ENCODE measurements at regions not wholly inside any gene's neighbourhood (a gene's known extent, or its start where the extent isn't known, plus 50 kb on each side); places are given as distances from the start of the nearest gene placed in this dataset.
A peak's percentile ranks its signal among the peaks of the same experiment; 100 is the strongest.
"Not testable (repeated sequence)": the region's sequence is repeated elsewhere in the genome, so short reads cannot be mapped to it uniquely, and the experiment has no call there.

- no peaks in the 10 kb centered on the region for H3K9me2 ChIP-seq (replicated peaks; ENCODE audit: insufficient read depth, low read length)
- TF ChIP-seq, protein P1, sequence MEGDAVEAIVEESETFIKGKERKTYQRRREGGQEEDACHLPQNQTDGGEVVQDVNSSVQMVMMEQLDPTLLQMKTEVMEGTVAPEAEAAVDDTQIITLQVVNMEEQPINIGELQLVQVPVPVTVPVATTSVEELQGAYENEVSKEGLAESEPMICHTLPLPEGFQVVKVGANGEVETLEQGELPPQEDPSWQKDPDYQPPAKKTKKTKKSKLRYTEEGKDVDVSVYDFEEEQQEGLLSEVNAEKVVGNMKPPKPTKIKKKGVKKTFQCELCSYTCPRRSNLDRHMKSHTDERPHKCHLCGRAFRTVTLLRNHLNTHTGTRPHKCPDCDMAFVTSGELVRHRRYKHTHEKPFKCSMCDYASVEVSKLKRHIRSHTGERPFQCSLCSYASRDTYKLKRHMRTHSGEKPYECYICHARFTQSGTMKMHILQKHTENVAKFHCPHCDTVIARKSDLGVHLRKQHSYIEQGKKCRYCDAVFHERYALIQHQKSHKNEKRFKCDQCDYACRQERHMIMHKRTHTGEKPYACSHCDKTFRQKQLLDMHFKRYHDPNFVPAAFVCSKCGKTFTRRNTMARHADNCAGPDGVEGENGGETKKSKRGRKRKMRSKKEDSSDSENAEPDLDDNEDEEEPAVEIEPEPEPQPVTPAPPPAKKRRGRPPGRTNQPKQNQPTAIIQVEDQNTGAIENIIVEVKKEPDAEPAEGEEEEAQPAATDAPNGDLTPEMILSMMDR (IDR thresholded peaks at IDR 0.05; ENCODE audit: low read length): no peak
- TF ChIP-seq EZH2 (optimal IDR thresholded peaks at IDR 0.05; ENCODE audit: low read depth, low read length) (no peak), EZH2phosphoT487 (IDR thresholded peaks at IDR 0.05; ENCODE audit: low read length) (no peak)
- H3K4me3 ChIP-seq (ENCODE audit: low read length): no peak overlapping the region
- H3K9ac ChIP-seq (ENCODE audit: low read length): no peak overlapping the region
- H3K27me3 ChIP-seq (replicated peaks; ENCODE audit: insufficient read depth, low read length): no peaks in the 10 kb centered on the region
- DNase-seq: no peak
- no peaks in the 10 kb centered on the region for H3K9me3 ChIP-seq (replicated peaks; ENCODE audit: insufficient read depth, low read length)
- no peaks in the 10 kb centered on the region for H3F3A ChIP-seq (ENCODE audit: insufficient read depth, low read length)
- no peaks in the 10 kb centered on the region for H3K79me2 ChIP-seq (ENCODE audit: low read length)
- H3K36me3 ChIP-seq (replicated peaks; ENCODE audit: insufficient read depth, low read length): no peaks in the 10 kb centered on the region
- no peak overlapping the region for H2AFZ ChIP-seq (ENCODE audit: low read length)
- no peak overlapping the region for H3K4me2 ChIP-seq (ENCODE audit: low read depth, low read length)
- no peak overlapping the region for H3K27ac ChIP-seq (ENCODE audit: low read length)
- H3K4me1 ChIP-seq (ENCODE audit: low read length): no peaks in the 10 kb centered on the region
- no peaks in the 10 kb centered on the region for H4K20me1 ChIP-seq (ENCODE audit: insufficient read depth, low read length)
Measured at GRCh38 chr12:33834672-33835071, 187.6 kb upstream of the ALG10 start.

DNA sequence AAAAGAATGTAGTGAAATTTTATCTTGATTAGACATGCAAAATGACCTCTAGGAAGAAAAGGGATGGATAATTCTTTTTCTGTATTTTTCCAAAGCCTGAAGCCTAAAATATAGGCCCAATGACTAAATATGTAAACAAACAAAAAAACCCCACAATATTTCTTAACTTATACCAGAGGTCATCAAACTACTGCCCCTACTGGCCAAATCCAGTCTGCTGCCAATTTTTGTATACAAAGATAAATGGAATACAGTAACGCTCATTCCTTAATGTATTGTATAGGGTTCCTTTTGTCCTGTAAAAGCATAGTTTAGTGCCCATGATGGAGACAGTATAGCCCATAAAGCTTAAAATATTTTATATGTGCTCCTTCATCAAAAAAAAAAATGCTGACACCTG, 145.7 kb upstream of the ALG10 start:
- Histone ChIP-seq H3K4me2 (ENCODE audit: low read depth, low read length) (no peak overlapping the region), H4K20me1 (ENCODE audit: insufficient read depth, low read length) (no peaks in the 10 kb centered on the region), H3K4me1 (ENCODE audit: low read length) (no peaks in the 10 kb centered on the region), H3K27me3 (replicated peaks; ENCODE audit: insufficient read depth, low read length) (no peaks in the 10 kb centered on the region), H3K9me3 (replicated peaks; ENCODE audit: insufficient read depth, low read length) (no peaks in the 10 kb centered on the region), H3K4me3 (ENCODE audit: low read length) (no peak overlapping the region), H3F3A (ENCODE audit: insufficient read depth, low read length) (no peaks in the 10 kb centered on the region), H3K27ac (ENCODE audit: low read length) (no peak overlapping the region), H3K79me2 (ENCODE audit: low read length) (no peaks in the 10 kb centered on the region), H3K9me2 (replicated peaks; ENCODE audit: insufficient read depth, low read length) (no peaks in the 10 kb centered on the region), H2AFZ (ENCODE audit: low read length) (no peak overlapping the region), H3K36me3 (replicated peaks; ENCODE audit: insufficient read depth, low read length) (no peaks in the 10 kb centered on the region), H3K9ac (ENCODE audit: low read length) (no peak overlapping the region)
- no peak for DNase-seq
- TF ChIP-seq, protein P1 (IDR thresholded peaks at IDR 0.05; ENCODE audit: low read length): peak; percentile 18
- TF ChIP-seq EZH2phosphoT487 (IDR thresholded peaks at IDR 0.05; ENCODE audit: low read length): no peak

DNA sequence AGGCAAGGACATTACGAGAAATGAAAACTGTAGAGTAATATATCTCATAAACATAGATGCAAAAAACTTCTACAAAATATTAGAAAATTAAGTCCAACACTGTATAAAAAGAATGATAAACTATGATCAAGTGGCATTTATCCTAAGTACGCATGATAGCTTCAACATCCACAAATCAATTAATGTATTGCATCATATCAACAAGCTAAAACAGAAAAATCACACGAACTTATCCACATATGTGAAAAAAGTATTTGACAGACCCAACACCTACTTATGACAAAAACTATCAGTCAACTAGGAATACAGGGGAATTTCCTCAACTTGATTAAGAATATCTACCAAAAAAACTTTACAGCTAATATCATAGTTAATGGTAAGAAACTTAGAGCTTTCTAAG, 129.9 kb upstream of the ALG10 start:
- H3K4me3 ChIP-seq (ENCODE audit: low read length): no peak overlapping the region
- no peak for DNase-seq
- no peaks in the 10 kb centered on the region for H3K79me2 ChIP-seq (ENCODE audit: low read length)
- no peak overlapping the region for H3K27ac ChIP-seq (ENCODE audit: low read length)
- no peak overlapping the region for H3K4me2 ChIP-seq (ENCODE audit: low read depth, low read length)
- H3F3A ChIP-seq (ENCODE audit: insufficient read depth, low read length): no peaks in the 10 kb centered on the region
- TF ChIP-seq, protein P1 (IDR thresholded peaks at IDR 0.05; ENCODE audit: low read length): no peak
- TF ChIP-seq EZH2phosphoT487 (IDR thresholded peaks at IDR 0.05; ENCODE audit: low read length) (no peak), EZH2 (optimal IDR thresholded peaks at IDR 0.05; ENCODE audit: low read depth, low read length) (no peak)
- H3K9me3 ChIP-seq (replicated peaks; ENCODE audit: insufficient read depth, low read length): no peaks in the 10 kb centered on the region
- H3K4me1 ChIP-seq (ENCODE audit: low read length): no peaks in the 10 kb centered on the region
- H3K9me2 ChIP-seq (replicated peaks; ENCODE audit: insufficient read depth, low read length): no peaks in the 10 kb centered on the region
- H3K9ac ChIP-seq (ENCODE audit: low read length): no peak overlapping the region
- no peaks in the 10 kb centered on the region for H4K20me1 ChIP-seq (ENCODE audit: insufficient read depth, low read length)
- H2AFZ ChIP-seq (ENCODE audit: low read length): no peak overlapping the region
- H3K36me3 ChIP-seq (replicated peaks; ENCODE audit: insufficient read depth, low read length): no peaks in the 10 kb centered on the region
- H3K27me3 ChIP-seq (replicated peaks; ENCODE audit: insufficient read depth, low read length): no peaks in the 10 kb centered on the region

DNA sequence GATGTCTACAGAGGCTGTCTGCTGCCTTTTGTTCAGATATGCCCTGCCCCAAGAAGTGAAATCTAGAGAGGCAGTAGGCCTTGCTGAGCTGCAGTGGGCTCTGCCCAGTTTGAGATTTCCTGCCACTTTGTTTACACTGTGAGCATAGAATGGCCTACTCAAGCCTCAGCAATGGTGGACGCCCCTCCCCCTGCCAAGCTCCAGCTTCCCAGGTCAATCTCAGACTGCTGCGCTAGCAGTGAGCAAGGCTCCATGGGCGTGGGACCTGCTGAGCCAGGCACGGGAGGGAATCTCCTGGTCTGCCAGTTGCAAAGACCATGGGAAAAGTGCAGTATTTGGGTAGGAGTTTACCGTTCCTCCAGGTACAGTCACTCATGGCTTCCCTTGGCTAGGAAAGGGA, 101.8 kb upstream of the ALG10 start:
- not testable (repeated sequence) for H3K27me3 ChIP-seq (replicated peaks; ENCODE audit: insufficient read depth, low read length); H3K36me3 ChIP-seq (replicated peaks; ENCODE audit: insufficient read depth, low read length); H3K9me2 ChIP-seq (replicated peaks; ENCODE audit: insufficient read depth, low read length); H3K4me1 ChIP-seq (ENCODE audit: low read length); DNase-seq; H3K27ac ChIP-seq (ENCODE audit: low read length); H3K4me2 ChIP-seq (ENCODE audit: low read depth, low read length); H4K20me1 ChIP-seq (ENCODE audit: insufficient read depth, low read length); H3K9me3 ChIP-seq (replicated peaks; ENCODE audit: insufficient read depth, low read length); H3K9ac ChIP-seq (ENCODE audit: low read length); H2AFZ ChIP-seq (ENCODE audit: low read length); H3K4me3 ChIP-seq (ENCODE audit: low read length); H3F3A ChIP-seq (ENCODE audit: insufficient read depth, low read length); H3K79me2 ChIP-seq (ENCODE audit: low read length)
